DND-41 (cell line): ENCODE measurements at regions not wholly inside any gene's neighbourhood (a gene's known extent, or its start where the extent isn't known, plus 50 kb on each side); places are given as distances from the start of the nearest gene placed in this dataset.
"Not testable (repeated sequence)": the region's sequence is repeated elsewhere in the genome, so short reads cannot be mapped to it uniquely, and the experiment has no call there.

Experiments used
- ATAC-seq: fragments of 200-7000 bp; cut with Tn5 transposase; 3 replicates; pipeline ENCODE4 v1.9.1; 2021; ENCODE audit warnings: low read depth; ENCODE audit not compliant: insufficient read depth
- DNase-seq: peaks from one replicate; pipeline ENCODE4 v3.0.0-alpha.2; 2020
- H2AFZ ChIP-seq: 2 replicates; pipeline ENCODE4 v1.6.0; 2012; ENCODE audit warnings: low read depth, low read length
- H3K27ac ChIP-seq: 2 replicates; pipeline ENCODE4 v1.5.1; 2012; ENCODE audit warnings: low read length, inconsistent platforms
- H3K27me3 ChIP-seq: fragments of 200-600 bp; sonication (generic); 2 replicates; pipeline ENCODE4 v1.6.0; 2012; ENCODE audit warnings: low read length, mild to moderate bottlenecking, inconsistent platforms; ENCODE audit not compliant: insufficient read depth, poor library complexity
- H3K36me3 ChIP-seq: 2 replicates; pipeline ENCODE4 v1.5.1; 2012; ENCODE audit warnings: low read length, inconsistent platforms; ENCODE audit not compliant: insufficient read depth
- H3K4me1 ChIP-seq: 2 replicates; pipeline ENCODE4 v1.5.1; 2012; ENCODE audit warnings: mild to moderate bottlenecking, low read length; ENCODE audit not compliant: insufficient read depth
- H3K4me2 ChIP-seq: 2 replicates; pipeline ENCODE4 v1.6.0; 2012; ENCODE audit warnings: mild to moderate bottlenecking, moderate library complexity, low read length, inconsistent platforms; ENCODE audit not compliant: insufficient read depth
- H3K4me3 ChIP-seq, 2 experiments: fragments of 200-600 bp in 1 of 2; shearing (Covaris generic) in 1 of 2; 2 replicates each; pipeline ENCODE4 v1.5.1; 2012 to 2016; ENCODE audit warnings: inconsistent platforms in 2 of 2, low read length in 2 of 2, mild to moderate bottlenecking in 2 of 2, low read depth in 1 of 2, moderate library complexity in 1 of 2
- H3K79me2 ChIP-seq: 2 replicates; pipeline ENCODE4 v1.6.0; 2012; ENCODE audit warnings: low read length, inconsistent platforms; ENCODE audit not compliant: insufficient read depth
- H3K9ac ChIP-seq: 2 replicates; pipeline ENCODE4 v1.6.0; 2012; ENCODE audit warnings: low read depth, mild to moderate bottlenecking, inconsistent platforms, low read length, moderate library complexity
- H3K9me3 ChIP-seq: 2 replicates; pipeline ENCODE4 v1.5.1; 2012; ENCODE audit warnings: low read length, moderate library complexity, mild to moderate bottlenecking, inconsistent platforms; ENCODE audit not compliant: insufficient read depth, severe bottlenecking
- H4K20me1 ChIP-seq: 2 replicates; pipeline ENCODE4 v1.6.0; 2012; ENCODE audit warnings: low read length; ENCODE audit not compliant: insufficient read depth
- CTCF ChIP-seq: IDR thresholded peaks from 2 replicates; pipeline ENCODE4 v1.5.1; 2012; ENCODE audit warnings: borderline replicate concordance, low read length, moderate library complexity, mild to moderate bottlenecking; ENCODE audit not compliant: poor library complexity, severe bottlenecking; ENCODE audit errors: extremely low read depth
- EZH2 ChIP-seq: IDR thresholded peaks from 3 replicates; pipeline ENCODE4 v1.6.1; 2012; ENCODE audit warnings: borderline replicate concordance, low read depth, mild to moderate bottlenecking, moderate library complexity, low read length, inconsistent platforms; ENCODE audit not compliant: severe bottlenecking

- no peak overlapping the region for H3K9ac ChIP-seq
- H3K36me3 ChIP-seq: no peaks in the 10 kb centered on the region
- H3K27me3 ChIP-seq: no peaks in the 10 kb centered on the region
- no peaks in the 10 kb centered on the region for H3K79me2 ChIP-seq
- H3K4me3 ChIP-seq: no peak overlapping the region
- ATAC-seq (no peak), DNase-seq (no peak)
- H2AFZ ChIP-seq: no peak overlapping the region
- TF ChIP-seq EZH2 (no peak), CTCF (no peak)
- H4K20me1 ChIP-seq: no peaks in the 10 kb centered on the region
- no peak overlapping the region for H3K27ac ChIP-seq
- H3K9me3 ChIP-seq: no peaks in the 10 kb centered on the region
- no peaks in the 10 kb centered on the region for H3K4me1 ChIP-seq
- no peak overlapping the region for H3K4me2 ChIP-seq
Measured at GRCh38 chrY:7714426-7714825, 802.9 kb upstream of the AMELY start.

GRCh38 chrY:7713738-7714137 lies 802.2 kb upstream of the AMELY start:
- DNase-seq, H3K9me3 ChIP-seq, H3K79me2 ChIP-seq, H3K4me1 ChIP-seq, H3K36me3 ChIP-seq, H3K9ac ChIP-seq, ATAC-seq, H3K27me3 ChIP-seq, H3K27ac ChIP-seq, H3K4me2 ChIP-seq, H4K20me1 ChIP-seq, H2AFZ ChIP-seq, H3K4me3 ChIP-seq: not testable (repeated sequence)

GRCh38 chrY:7712289-7712688 lies 800.7 kb upstream of the AMELY start:
- H3K4me3 ChIP-seq: no peak overlapping the region
- no peak for TF ChIP-seq CTCF
- no peak for DNase-seq
- no peak overlapping the region for H3K9ac ChIP-seq
- H3K79me2 ChIP-seq: no peaks in the 10 kb centered on the region
- no peaks in the 10 kb centered on the region for H3K27me3 ChIP-seq
- H3K27ac ChIP-seq: no peak overlapping the region
- H3K4me1 ChIP-seq: no peaks in the 10 kb centered on the region
- no peaks in the 10 kb centered on the region for H3K36me3 ChIP-seq
- H4K20me1 ChIP-seq: no peaks in the 10 kb centered on the region
- no peak overlapping the region for H3K4me2 ChIP-seq
- H2AFZ ChIP-seq: no peak overlapping the region
- ATAC-seq: no peak
- no peaks in the 10 kb centered on the region for H3K9me3 ChIP-seq

GRCh38 chrY:7703578-7704140 lies 792.1 kb upstream of the AMELY start:
- H3K4me2 ChIP-seq: no peak overlapping the region
- peaks cover 31% of the 10 kb centered on the region for H3K4me1 ChIP-seq
- no peaks in the 10 kb centered on the region for H3K36me3 ChIP-seq
- no peaks in the 10 kb centered on the region for H3K27me3 ChIP-seq
- no peaks in the 10 kb centered on the region for H3K9me3 ChIP-seq
- no peak for DNase-seq
- no peaks in the 10 kb centered on the region for H3K79me2 ChIP-seq
- H3K4me3 ChIP-seq: no peak overlapping the region
- no peaks in the 10 kb centered on the region for H4K20me1 ChIP-seq
- H3K9ac ChIP-seq: no peak overlapping the region
- no peak overlapping the region; the same call in 1 of the 2 replicates for H3K27ac ChIP-seq
- no peak overlapping the region for H2AFZ ChIP-seq
- no peak for ATAC-seq
- TF ChIP-seq EZH2: no peak
- no peak for TF ChIP-seq CTCF
